Endothelial cell (in vitro differentiated cells): ENCODE measurements at regions not wholly inside any gene's neighbourhood (a gene's known extent, or its start where the extent isn't known, plus 50 kb on each side); places are given as distances from the start of the nearest gene placed in this dataset.

Experiments used
- DNase-seq: peaks from one replicate; pipeline ENCODE4 v3.0.0; 2021; ENCODE audit warnings: low spot score
- H3K27ac Mint-ChIP-seq: one replicate; pipeline ENCODE4 v1.8.0; 2021; ENCODE audit warnings: mixed read lengths, inconsistent platforms; ENCODE audit not compliant: unreplicated experiment
- H3K27me3 Mint-ChIP-seq: one replicate; pipeline ENCODE4 v1.8.0; 2021; ENCODE audit warnings: mild to moderate bottlenecking, moderate library complexity, mixed read lengths, inconsistent platforms; ENCODE audit not compliant: unreplicated experiment
- H3K36me3 Mint-ChIP-seq: one replicate; pipeline ENCODE4 v1.8.0; 2021; ENCODE audit warnings: mild to moderate bottlenecking, low read depth, mixed read lengths, inconsistent platforms; ENCODE audit not compliant: unreplicated experiment
- H3K4me1 Mint-ChIP-seq: one replicate; pipeline ENCODE4 v1.8.0; 2021; ENCODE audit warnings: mild to moderate bottlenecking, mixed read lengths, inconsistent platforms; ENCODE audit not compliant: unreplicated experiment
- H3K4me3 Mint-ChIP-seq: one replicate; pipeline ENCODE4 v1.8.0; 2021; ENCODE audit warnings: mild to moderate bottlenecking, mixed read lengths, inconsistent platforms; ENCODE audit not compliant: unreplicated experiment
- H3K9me3 Mint-ChIP-seq: one replicate; pipeline ENCODE4 v1.8.0; 2021; ENCODE audit warnings: mixed read lengths, inconsistent platforms; ENCODE audit not compliant: unreplicated experiment
- CTCF ChIP-seq: fragments of 200-600 bp; sonication (generic); IDR thresholded peaks from one replicate; pipeline ENCODE4 v1.5.0; 2021; ENCODE audit warnings: antibody characterized with exemption; ENCODE audit not compliant: unreplicated experiment

- peaks cover 6% of the 10 kb centered on the region for H3K4me1 Mint-ChIP-seq
- no peak overlapping the region for H3K27ac Mint-ChIP-seq
- TF ChIP-seq CTCF: no peak
- H3K9me3 Mint-ChIP-seq: no peaks in the 10 kb centered on the region
- DNase-seq: no peak
- H3K4me3 Mint-ChIP-seq: no peak overlapping the region
- no peaks in the 10 kb centered on the region for H3K27me3 Mint-ChIP-seq
- H3K36me3 Mint-ChIP-seq: no peaks in the 10 kb centered on the region
Observed at GRCh38 chr5:175319199-175319598, 124.8 kb downstream of the DRD1 start.

GRCh38 chr5:175317872-175318271 is 126.1 kb downstream of the DRD1 start:
- no peak overlapping the region for H3K27ac Mint-ChIP-seq
- no peaks in the 10 kb centered on the region for H3K36me3 Mint-ChIP-seq

GRCh38 chr5:175309218-175309810 is 134.7 kb downstream of the DRD1 start:
- Mint-ChIP-seq H3K4me1 (peaks cover 20% of the 10 kb centered on the region), H3K4me3 (no peak overlapping the region), H3K27me3 (no peaks in the 10 kb centered on the region), H3K9me3 (no peaks in the 10 kb centered on the region), H3K27ac (peak overlapping the region; percentile 70), H3K36me3 (no peaks in the 10 kb centered on the region)
- DNase-seq: no peak
- no peak for TF ChIP-seq CTCF

More at GRCh38 chr5:175317872-175318271, 126.1 kb downstream of the DRD1 start:
- no peak overlapping the region for H3K4me3 Mint-ChIP-seq
- DNase-seq: no peak
- H3K27me3 Mint-ChIP-seq: no peaks in the 10 kb centered on the region
- H3K4me1 Mint-ChIP-seq: peaks cover 6% of the 10 kb centered on the region
- TF ChIP-seq CTCF: no peak
- no peaks in the 10 kb centered on the region for H3K9me3 Mint-ChIP-seq

GRCh38 chr5:175308701-175309100 is 135.3 kb downstream of the DRD1 start:
- no peaks in the 10 kb centered on the region for H3K9me3 Mint-ChIP-seq
- peaks cover 20% of the 10 kb centered on the region for H3K4me1 Mint-ChIP-seq
- DNase-seq: no peak
- TF ChIP-seq CTCF: no peak
- H3K4me3 Mint-ChIP-seq: no peak overlapping the region
- no peaks in the 10 kb centered on the region for H3K27me3 Mint-ChIP-seq
- H3K27ac Mint-ChIP-seq: peak overlapping the region; percentile 70
- no peaks in the 10 kb centered on the region for H3K36me3 Mint-ChIP-seq

GRCh38 chr5:175306381-175306780 is 137.6 kb downstream of the DRD1 start:
- peaks cover 20% of the 10 kb centered on the region for H3K4me1 Mint-ChIP-seq
- DNase-seq: no peak
- no peaks in the 10 kb centered on the region for H3K9me3 Mint-ChIP-seq
- no peak overlapping the region for H3K4me3 Mint-ChIP-seq
- no peaks in the 10 kb centered on the region for H3K27me3 Mint-ChIP-seq
- no peak for TF ChIP-seq CTCF
- H3K27ac Mint-ChIP-seq: no peak overlapping the region
- no peaks in the 10 kb centered on the region for H3K36me3 Mint-ChIP-seq
